ENCODE measurements at regions not wholly inside any gene's neighbourhood (a gene's known extent, or its start where the extent isn't known, plus 50 kb on each side); places are given as distances from the start of the nearest gene placed in this dataset.
"Not testable (repeated sequence)": the region's sequence is repeated elsewhere in the genome, so short reads cannot be mapped to it uniquely, and the experiment has no call there.

- DNase-seq = no peak
- H3K9me3 Mint-ChIP-seq = no peaks in the 10 kb centered on the region
- Histone ChIP-seq H3K36me3 (ENCODE audit: control insufficient read depth in 2 of 2, extremely low read depth in 1 of 2, insufficient read depth in 1 of 2, low read length in 1 of 2) (no peaks in the 10 kb centered on the region), H3K27me3 (replicated peaks in 1 of 2; ENCODE audit: control insufficient read depth in 2 of 2, extremely low read depth in 1 of 2, insufficient read depth in 2 of 2, low read length in 1 of 2) (no peaks in the 10 kb centered on the region), H3K9me3 (no peaks in the 10 kb centered on the region), H3K4me1 (ENCODE audit: control insufficient read depth in 1 of 2, extremely low read depth in 1 of 2, insufficient read depth in 2 of 2, low read length in 2 of 2) (no peaks in the 10 kb centered on the region), H3K4me3 (ENCODE audit: control insufficient read depth in 1 of 2, extremely low read depth in 1 of 2, low read length in 1 of 2) (no peak overlapping the region), H3K27ac (ENCODE audit: low read length) (no peak overlapping the region)
- H3K4me1 Mint-ChIP-seq = no peaks in the 10 kb centered on the region
- CTCF ChIA-PET = interaction anchor here in 1 of 2 donors (1.0 kb wide), 1 partner anchor 32 kb away, joined by 3 read pairs; no protein-coding TSS in a partner anchor
- no peak for ATAC-seq (replicated peaks in 1 of 4)
- H3K4me3 Mint-ChIP-seq = no peak overlapping the region
- no peaks in the 10 kb centered on the region for H3K27me3 Mint-ChIP-seq
- POLR2A ChIA-PET = no interaction called here
- H3K27ac Mint-ChIP-seq = no peak overlapping the region
- no peaks in the 10 kb centered on the region for H3K36me3 Mint-ChIP-seq
- WGBS (ENCODE audit: insufficient coverage) = 0% methylated on average over 1 of the region's 2 CpGs
Observed at GRCh38 chr2:195151711-195152110, 505.3 kb upstream of the SLC39A10 start.

GRCh38 chr2:195150819-195151218 is 506.2 kb upstream of the SLC39A10 start:
- no peaks in the 10 kb centered on the region for H3K36me3 ChIP-seq (ENCODE audit: control insufficient read depth in 2 of 2, extremely low read depth in 1 of 2, insufficient read depth in 1 of 2, low read length in 1 of 2)
- H3K27ac Mint-ChIP-seq = no peak overlapping the region

GRCh38 chr2:195148004-195148403 is 509.0 kb upstream of the SLC39A10 start:
- Histone ChIP-seq H3K27me3 (replicated peaks in 1 of 2; ENCODE audit: control insufficient read depth in 2 of 2, extremely low read depth in 1 of 2, insufficient read depth in 2 of 2, low read length in 1 of 2) (no peaks in the 10 kb centered on the region), H3K4me1 (ENCODE audit: control insufficient read depth in 1 of 2, extremely low read depth in 1 of 2, insufficient read depth in 2 of 2, low read length in 2 of 2) (no peaks in the 10 kb centered on the region), H3K27ac (ENCODE audit: low read length) (no peak overlapping the region), H3K36me3 (ENCODE audit: control insufficient read depth in 2 of 2, extremely low read depth in 1 of 2, insufficient read depth in 1 of 2, low read length in 1 of 2) (no peaks in the 10 kb centered on the region), H3K4me3 (ENCODE audit: control insufficient read depth in 1 of 2, extremely low read depth in 1 of 2, low read length in 1 of 2) (no peak overlapping the region), H3K9me3 (no peaks in the 10 kb centered on the region)
- H3K36me3 Mint-ChIP-seq = no peaks in the 10 kb centered on the region
- no peak overlapping the region for H3K4me3 Mint-ChIP-seq
- H3K9me3 Mint-ChIP-seq = peaks cover 0 to 12% (median 5%) of the 10 kb centered on the region in 3 donors
- CTCF ChIA-PET = no interaction called here
- no peak for ATAC-seq (replicated peaks in 1 of 4)
- H3K4me1 Mint-ChIP-seq = no peaks in the 10 kb centered on the region
- no peak for DNase-seq
- WGBS (ENCODE audit: insufficient coverage) = no CpG with 5 or more reads among the region's 5 CpGs
- H3K27ac Mint-ChIP-seq = no peak overlapping the region
- POLR2A ChIA-PET = no interaction called here
- H3K27me3 Mint-ChIP-seq = peaks cover 0 to 3% of the 10 kb centered on the region in 2 donors

More at GRCh38 chr2:195150819-195151218, 506.2 kb upstream of the SLC39A10 start:
- no CpG with 5 or more reads among the region's 2 CpGs for WGBS (ENCODE audit: insufficient coverage)
- H3K9me3 Mint-ChIP-seq = no peaks in the 10 kb centered on the region
- H3K4me3 Mint-ChIP-seq = no peak overlapping the region
- H3K36me3 Mint-ChIP-seq = no peaks in the 10 kb centered on the region
- ChIA-PET CTCF (no interaction called here), POLR2A (no interaction called here)
- ATAC-seq (replicated peaks in 1 of 4) (no peak), DNase-seq (no peak)
- H3K4me1 Mint-ChIP-seq = no peaks in the 10 kb centered on the region
- H3K9me3 ChIP-seq = no peaks in the 10 kb centered on the region
- no peaks in the 10 kb centered on the region for H3K27me3 Mint-ChIP-seq
- H3K27ac ChIP-seq (ENCODE audit: low read length) = no peak overlapping the region
- H3K27me3 ChIP-seq (replicated peaks in 1 of 2; ENCODE audit: control insufficient read depth in 2 of 2, extremely low read depth in 1 of 2, insufficient read depth in 2 of 2, low read length in 1 of 2) = no peaks in the 10 kb centered on the region
- no peak overlapping the region for H3K4me3 ChIP-seq (ENCODE audit: control insufficient read depth in 1 of 2, extremely low read depth in 1 of 2, low read length in 1 of 2)
- no peaks in the 10 kb centered on the region for H3K4me1 ChIP-seq (ENCODE audit: control insufficient read depth in 1 of 2, extremely low read depth in 1 of 2, insufficient read depth in 2 of 2, low read length in 2 of 2)

GRCh38 chr2:195146761-195147541 is 510.1 kb upstream of the SLC39A10 start:
- Mint-ChIP-seq H3K36me3 (no peaks in the 10 kb centered on the region), H3K4me1 (no peaks in the 10 kb centered on the region), H3K27me3 (peaks cover 0 to 3% of the 10 kb centered on the region in 2 donors), H3K27ac (no peak overlapping the region), H3K9me3 (peaks cover 0 to 12% (median 5%) of the 10 kb centered on the region in 3 donors), H3K4me3 (no peak overlapping the region)
- ChIA-PET CTCF (no interaction called here), POLR2A (no interaction called here)
- no peaks in the 10 kb centered on the region for H3K4me1 ChIP-seq (ENCODE audit: control insufficient read depth in 1 of 2, extremely low read depth in 1 of 2, insufficient read depth in 2 of 2, low read length in 2 of 2)
- no peak overlapping the region for H3K4me3 ChIP-seq (ENCODE audit: control insufficient read depth in 1 of 2, extremely low read depth in 1 of 2, low read length in 1 of 2)
- H3K27ac ChIP-seq (ENCODE audit: low read length) = no peak overlapping the region
- DNase-seq = no peak
- ATAC-seq (replicated peaks in 1 of 4) = no peak
- H3K9me3 ChIP-seq = no peaks in the 10 kb centered on the region
- WGBS (ENCODE audit: insufficient coverage) = 79% methylated on average over 2 of the region's 4 CpGs
- H3K27me3 ChIP-seq (replicated peaks in 1 of 2; ENCODE audit: control insufficient read depth in 2 of 2, extremely low read depth in 1 of 2, insufficient read depth in 2 of 2, low read length in 1 of 2) = no peaks in the 10 kb centered on the region
- H3K36me3 ChIP-seq (ENCODE audit: control insufficient read depth in 2 of 2, extremely low read depth in 1 of 2, insufficient read depth in 1 of 2, low read length in 1 of 2) = no peaks in the 10 kb centered on the region

- H3K27me3 ChIP-seq (replicated peaks in 1 of 2; ENCODE audit: control insufficient read depth in 2 of 2, extremely low read depth in 1 of 2, insufficient read depth in 2 of 2, low read length in 1 of 2) = no peaks in the 10 kb centered on the region
- H3K9me3 Mint-ChIP-seq = no peaks in the 10 kb centered on the region
- no peak for DNase-seq
- H3K36me3 ChIP-seq (ENCODE audit: control insufficient read depth in 2 of 2, extremely low read depth in 1 of 2, insufficient read depth in 1 of 2, low read length in 1 of 2) = no peaks in the 10 kb centered on the region
- H3K27ac ChIP-seq (ENCODE audit: low read length) = no peak overlapping the region
- WGBS (ENCODE audit: insufficient coverage) = 94% methylated on average over 3 of the region's 7 CpGs
- H3K27ac Mint-ChIP-seq = no peak overlapping the region
- no peaks in the 10 kb centered on the region for H3K4me1 Mint-ChIP-seq
- ChIA-PET POLR2A (interaction anchor here (0.7 kb wide), 2 partner anchors 21 to 534 kb away, joined by 3 to 4 read pairs; no protein-coding TSS in a partner anchor), CTCF (no interaction called here)
- H3K4me3 Mint-ChIP-seq = no peak overlapping the region
- H3K27me3 Mint-ChIP-seq = no peaks in the 10 kb centered on the region
- ATAC-seq (replicated peaks in 1 of 4) = no peak
- no peaks in the 10 kb centered on the region for H3K36me3 Mint-ChIP-seq
- H3K4me3 ChIP-seq (ENCODE audit: control insufficient read depth in 1 of 2, extremely low read depth in 1 of 2, low read length in 1 of 2) = no peak overlapping the region
- H3K9me3 ChIP-seq = no peaks in the 10 kb centered on the region
- H3K4me1 ChIP-seq (ENCODE audit: control insufficient read depth in 1 of 2, extremely low read depth in 1 of 2, insufficient read depth in 2 of 2, low read length in 2 of 2) = no peaks in the 10 kb centered on the region
Observed at GRCh38 chr2:195138435-195138834, 518.6 kb upstream of the SLC39A10 start.

GRCh38 chr2:195125889-195126288 is 531.1 kb upstream of the SLC39A10 start:
- H3K4me1 Mint-ChIP-seq; H3K36me3 ChIP-seq (ENCODE audit: control insufficient read depth in 2 of 2, extremely low read depth in 1 of 2, insufficient read depth in 1 of 2, low read length in 1 of 2); H3K27me3 Mint-ChIP-seq; H3K4me1 ChIP-seq (ENCODE audit: control insufficient read depth in 1 of 2, extremely low read depth in 1 of 2, insufficient read depth in 2 of 2, low read length in 2 of 2); POLR2A ChIA-PET; ATAC-seq (replicated peaks in 1 of 4); H3K4me3 Mint-ChIP-seq; DNase-seq; H3K27ac ChIP-seq (ENCODE audit: low read length); H3K27me3 ChIP-seq (replicated peaks in 1 of 2; ENCODE audit: control insufficient read depth in 2 of 2, extremely low read depth in 1 of 2, insufficient read depth in 2 of 2, low read length in 1 of 2); H3K9me3 ChIP-seq; H3K27ac Mint-ChIP-seq; H3K36me3 Mint-ChIP-seq; CTCF ChIA-PET; H3K4me3 ChIP-seq (ENCODE audit: control insufficient read depth in 1 of 2, extremely low read depth in 1 of 2, low read length in 1 of 2); H3K9me3 Mint-ChIP-seq: not testable (repeated sequence)
- WGBS (ENCODE audit: insufficient coverage) = 94% methylated on average over 3 of the region's 3 CpGs

All from T-cell (primary cell).